Activated CD8-positive, alpha-beta T cell treated with anti-CD3 and anti-CD28 coated beads for 36 hours (primary cell): ENCODE measurements at regions not wholly inside any gene's neighbourhood (a gene's known extent, or its start where the extent isn't known, plus 50 kb on each side); places are given as distances from the start of the nearest gene placed in this dataset.

Source experiments
- ATAC-seq: fragments of 200-7000 bp; cut with Tn5 transposase; one replicate; pipeline ENCODE4 v1.10.0; 2021; ENCODE audit warnings: mild to moderate bottlenecking, moderate library complexity
- CTCF ChIA-PET: fragments of 350-600 bp; sonication (Branson Sonifier 250); formaldehyde crosslinking; loops from one replicate; lab custom pipeline; 2021; ENCODE audit warnings: antibody characterized with exemption; lab: Charles Lee
- POLR2A ChIA-PET: fragments of 350-600 bp; sonication (Branson Sonifier 250); formaldehyde crosslinking; loops from one replicate; lab custom pipeline; 2021; ENCODE audit warnings: antibody characterized with exemption; lab: Charles Lee
- DNase-seq: peaks from one replicate; pipeline ENCODE4 v3.0.0-alpha.2; 2020
- H3K27ac Mint-ChIP-seq: one replicate; pipeline ENCODE4 v1.8.0; 2021; ENCODE audit warnings: mild to moderate bottlenecking, mixed read lengths
- H3K27me3 Mint-ChIP-seq: one replicate; pipeline ENCODE4 v1.8.0; 2021; ENCODE audit warnings: mixed read lengths
- H3K36me3 Mint-ChIP-seq: one replicate; pipeline ENCODE4 v1.8.0; 2021; ENCODE audit warnings: low read depth, mixed read lengths
- H3K4me1 Mint-ChIP-seq: one replicate; pipeline ENCODE4 v1.8.0; 2021; ENCODE audit warnings: low read depth, mixed read lengths
- H3K4me3 Mint-ChIP-seq: one replicate; pipeline ENCODE4 v1.8.0; 2021; ENCODE audit warnings: mild to moderate bottlenecking, moderate library complexity, mixed read lengths
- H3K9me3 Mint-ChIP-seq: one replicate; pipeline ENCODE4 v1.8.0; 2021; ENCODE audit warnings: mixed read lengths
- intact Hi-C: fragments of 100-400 bp; cut with micrococcal nuclease; formaldehyde crosslinking; loops from one replicate; pipeline ENCODE4 v1.10.0; 2022
- TF ChIP-seq, protein P1 (sequence below): fragments of 200-600 bp; IDR thresholded peaks from one replicate; pipeline ENCODE4 v1.8.0; 2022; ENCODE audit warnings: antibody characterized with exemption, mild to moderate bottlenecking

DNA sequence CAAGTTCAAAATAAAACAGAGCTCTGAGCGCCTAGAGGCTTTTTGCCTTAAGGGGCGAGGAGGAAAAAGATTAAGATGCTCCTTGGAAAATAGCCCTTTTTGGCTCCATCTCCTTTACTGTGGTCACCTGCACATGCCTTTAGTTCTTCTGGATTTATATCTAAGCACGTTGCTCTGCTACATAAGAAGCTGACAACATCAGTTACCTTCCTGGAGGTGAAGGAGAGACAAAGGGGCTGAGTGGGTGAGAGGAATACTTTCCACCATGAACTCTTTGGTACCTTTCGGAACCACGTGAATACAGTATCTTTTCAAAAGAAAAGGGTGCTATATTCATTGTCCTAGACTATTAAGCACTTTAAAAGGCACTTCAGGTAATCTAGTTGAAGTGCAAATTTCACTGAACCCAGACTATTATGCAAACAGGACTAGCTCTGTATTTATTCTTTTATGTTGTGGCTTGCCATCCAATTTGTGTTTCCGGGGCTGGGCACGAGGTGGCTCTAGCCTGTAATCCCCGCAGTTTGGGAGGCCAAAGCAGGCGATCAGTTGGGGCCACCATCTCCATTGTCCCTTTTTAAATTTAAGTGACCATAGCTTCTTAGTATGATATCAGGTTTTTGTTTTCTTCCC lies 201.5 kb downstream of the TM9SF2 start:
- H3K36me3 Mint-ChIP-seq = no peaks in the 10 kb centered on the region
- TF ChIP-seq, protein P1, sequence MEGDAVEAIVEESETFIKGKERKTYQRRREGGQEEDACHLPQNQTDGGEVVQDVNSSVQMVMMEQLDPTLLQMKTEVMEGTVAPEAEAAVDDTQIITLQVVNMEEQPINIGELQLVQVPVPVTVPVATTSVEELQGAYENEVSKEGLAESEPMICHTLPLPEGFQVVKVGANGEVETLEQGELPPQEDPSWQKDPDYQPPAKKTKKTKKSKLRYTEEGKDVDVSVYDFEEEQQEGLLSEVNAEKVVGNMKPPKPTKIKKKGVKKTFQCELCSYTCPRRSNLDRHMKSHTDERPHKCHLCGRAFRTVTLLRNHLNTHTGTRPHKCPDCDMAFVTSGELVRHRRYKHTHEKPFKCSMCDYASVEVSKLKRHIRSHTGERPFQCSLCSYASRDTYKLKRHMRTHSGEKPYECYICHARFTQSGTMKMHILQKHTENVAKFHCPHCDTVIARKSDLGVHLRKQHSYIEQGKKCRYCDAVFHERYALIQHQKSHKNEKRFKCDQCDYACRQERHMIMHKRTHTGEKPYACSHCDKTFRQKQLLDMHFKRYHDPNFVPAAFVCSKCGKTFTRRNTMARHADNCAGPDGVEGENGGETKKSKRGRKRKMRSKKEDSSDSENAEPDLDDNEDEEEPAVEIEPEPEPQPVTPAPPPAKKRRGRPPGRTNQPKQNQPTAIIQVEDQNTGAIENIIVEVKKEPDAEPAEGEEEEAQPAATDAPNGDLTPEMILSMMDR = no peak
- no peak for DNase-seq
- H3K4me1 Mint-ChIP-seq = no peaks in the 10 kb centered on the region
- POLR2A ChIA-PET = interaction anchor here (1.2 kb wide), 1 partner anchor 9 kb away, joined by 4 read pairs; no protein-coding TSS in a partner anchor
- no peak for ATAC-seq
- H3K9me3 Mint-ChIP-seq = no peaks in the 10 kb centered on the region
- CTCF ChIA-PET = no interaction called here
- intact Hi-C loops = no loop called here
- no peaks in the 10 kb centered on the region for H3K27me3 Mint-ChIP-seq
- no peak overlapping the region for H3K27ac Mint-ChIP-seq
- no peak overlapping the region for H3K4me3 Mint-ChIP-seq

DNA sequence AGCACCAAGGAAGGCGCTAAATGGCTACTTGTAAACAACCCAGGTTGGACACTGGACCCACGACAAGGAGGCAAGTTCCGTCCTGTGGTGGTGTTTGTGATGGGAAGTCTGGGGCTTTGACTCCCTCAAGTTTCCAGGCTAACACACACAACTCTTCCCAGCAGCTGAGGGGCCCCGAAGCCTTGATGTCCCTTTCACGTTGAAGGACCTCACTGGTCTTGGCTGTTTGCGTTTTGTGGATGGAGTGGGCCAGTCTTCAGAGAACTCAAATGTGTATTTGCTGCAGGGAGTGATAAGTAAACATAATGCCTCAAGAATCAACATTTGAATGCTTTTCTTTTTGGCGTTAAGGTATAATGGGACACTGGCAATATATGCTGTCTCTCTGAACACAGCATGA lies 199.2 kb downstream of the TM9SF2 start:
- TF ChIP-seq, protein P1 = no peak
- H3K9me3 Mint-ChIP-seq = no peaks in the 10 kb centered on the region
- ATAC-seq (no peak), DNase-seq (no peak)
- POLR2A ChIA-PET = no interaction called here
- no peak overlapping the region for H3K4me3 Mint-ChIP-seq
- no peaks in the 10 kb centered on the region for H3K4me1 Mint-ChIP-seq
- CTCF ChIA-PET = no interaction called here
- intact Hi-C loops = no loop called here
- no peak overlapping the region for H3K27ac Mint-ChIP-seq
- no peaks in the 10 kb centered on the region for H3K27me3 Mint-ChIP-seq
- no peaks in the 10 kb centered on the region for H3K36me3 Mint-ChIP-seq

DNA sequence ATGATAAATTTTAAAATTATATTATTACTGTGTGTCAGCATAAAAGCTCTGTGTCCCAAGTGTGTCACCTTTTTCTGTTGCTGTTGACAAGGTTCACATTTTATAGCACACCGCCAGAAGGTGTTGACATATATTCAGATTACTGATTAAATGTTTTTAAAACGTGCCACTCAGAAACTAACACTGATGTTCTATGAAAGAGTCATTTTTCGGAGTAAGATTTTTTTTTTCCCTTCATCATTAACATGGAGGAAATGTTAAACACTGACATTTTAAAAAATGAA lies 197.5 kb downstream of the TM9SF2 start:
- H3K27ac Mint-ChIP-seq = no peak overlapping the region
- ATAC-seq (no peak), DNase-seq (no peak)
- CTCF ChIA-PET = interaction anchor here (0.5 kb wide), 1 partner anchor 20 kb away, joined by 3 read pairs; no protein-coding TSS in a partner anchor
- no peak overlapping the region for H3K4me3 Mint-ChIP-seq
- TF ChIP-seq, protein P1 = no peak
- no peaks in the 10 kb centered on the region for H3K9me3 Mint-ChIP-seq
- H3K36me3 Mint-ChIP-seq = no peaks in the 10 kb centered on the region
- POLR2A ChIA-PET = no interaction called here
- intact Hi-C loops = no loop called here
- H3K27me3 Mint-ChIP-seq = no peaks in the 10 kb centered on the region
- H3K4me1 Mint-ChIP-seq = no peaks in the 10 kb centered on the region

DNA sequence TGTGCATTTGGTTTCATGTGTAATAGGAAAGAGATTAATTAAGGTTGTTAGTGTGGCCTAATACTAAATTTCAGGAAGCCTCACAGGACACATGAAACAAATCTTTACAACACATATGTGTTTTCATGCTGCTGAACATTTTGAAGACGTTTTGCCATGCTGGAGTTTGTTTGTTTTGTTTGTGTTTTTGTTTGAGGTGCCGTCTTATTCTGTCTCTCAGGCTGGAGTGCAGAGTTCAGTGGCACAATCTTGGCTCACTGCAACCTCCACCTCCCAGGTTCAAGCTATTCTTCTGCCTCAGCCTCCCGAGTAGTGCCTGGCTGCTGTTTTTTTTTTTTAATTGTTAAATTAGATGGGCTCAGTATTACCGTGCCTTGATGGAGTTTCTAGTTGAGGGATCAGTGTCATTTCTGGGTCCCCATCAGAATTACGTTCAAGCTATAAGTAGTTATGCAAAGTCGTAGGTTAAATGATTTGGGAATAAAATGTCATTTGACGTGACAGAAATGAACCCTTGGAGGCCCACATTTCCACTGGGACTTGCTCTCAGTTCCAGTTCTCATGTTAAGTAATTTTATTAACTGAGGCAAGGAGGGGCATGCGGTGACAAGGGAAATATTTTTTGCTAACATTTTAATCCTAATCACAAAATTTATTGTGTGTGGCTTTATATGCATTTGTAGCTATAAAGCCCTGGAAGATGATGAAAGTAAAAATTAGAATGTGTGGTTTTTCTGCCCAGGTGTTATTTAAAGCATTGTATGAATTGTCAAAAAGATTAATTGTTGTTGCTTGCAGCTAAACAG lies 196.9 kb downstream of the TM9SF2 start:
- intact Hi-C loops = no loop called here
- POLR2A ChIA-PET = no interaction called here

More for the DNA sequence above, 196.9 kb downstream of the TM9SF2 start:
- Mint-ChIP-seq H3K27me3 (no peaks in the 10 kb centered on the region), H3K9me3 (no peaks in the 10 kb centered on the region), H3K36me3 (no peaks in the 10 kb centered on the region), H3K4me1 (no peaks in the 10 kb centered on the region), H3K4me3 (no peak overlapping the region), H3K27ac (no peak overlapping the region)
- DNase-seq = no peak
- no peak for ATAC-seq
- CTCF ChIA-PET = interaction anchor here (0.5 kb wide), 1 partner anchor 20 kb away, joined by 3 read pairs; no protein-coding TSS in a partner anchor
- TF ChIP-seq, protein P1 = no peak
